GM19025 (cell line): ENCODE measurements at regions not wholly inside any gene's neighbourhood (a gene's known extent, or its start where the extent isn't known, plus 50 kb on each side); places are given as distances from the start of the nearest gene placed in this dataset.

ENCODE experiments used
- ATAC-seq: cut with Tn5 transposase; IDR thresholded peaks from one replicate; pipeline ENCODE4 v1.9.1; 2021; ENCODE audit warnings: mild to moderate bottlenecking, low read depth, moderate library complexity; ENCODE audit not compliant: unreplicated experiment

- ATAC-seq, result no peak
Measured at GRCh38 chr1:232225336-232226131, 404.4 kb downstream of the SIPA1L2 start.

GRCh38 chr1:232223887-232224286 lies 406.0 kb downstream of the SIPA1L2 start:
- no peak for ATAC-seq

GRCh38 chr1:232223183-232223708 lies 406.7 kb downstream of the SIPA1L2 start:
- ATAC-seq, result no peak

GRCh38 chr1:232222614-232223013 lies 407.3 kb downstream of the SIPA1L2 start:
- ATAC-seq, result no peak

GRCh38 chr1:232221802-232222499 lies 408.0 kb downstream of the SIPA1L2 start:
- no peak for ATAC-seq

- ATAC-seq, result no peak
Measured at GRCh38 chr1:232218955-232219865, 410.7 kb downstream of the SIPA1L2 start.

GRCh38 chr1:232213928-232214327 lies 416.0 kb downstream of the SIPA1L2 start:
- no peak for ATAC-seq

GRCh38 chr1:232212253-232212652 lies 417.7 kb downstream of the SIPA1L2 start:
- no peak for ATAC-seq

- no peak for ATAC-seq
Measured at GRCh38 chr1:232211149-232211548, 418.8 kb downstream of the SIPA1L2 start.

- ATAC-seq, result no peak
Measured at GRCh38 chr1:232209357-232209756, 420.6 kb downstream of the SIPA1L2 start.

- ATAC-seq, result no peak
Measured at GRCh38 chr1:232207073-232207866, 422.7 kb downstream of the SIPA1L2 start.

GRCh38 chr1:232204269-232204668 lies 425.7 kb downstream of the SIPA1L2 start:
- ATAC-seq, result no peak

- no peak for ATAC-seq
Measured at GRCh38 chr1:232201024-232201423, 428.9 kb downstream of the SIPA1L2 start.

GRCh38 chr1:232196042-232196441 lies 433.9 kb downstream of the SIPA1L2 start:
- ATAC-seq, result no peak

- ATAC-seq, result no peak
Measured at GRCh38 chr1:232194424-232194823, 435.5 kb downstream of the SIPA1L2 start.

GRCh38 chr1:232193451-232193783 lies 436.5 kb downstream of the SIPA1L2 start:
- ATAC-seq, result no peak

- no peak for ATAC-seq
Measured at GRCh38 chr1:232192781-232193450, 437.0 kb downstream of the SIPA1L2 start.

GRCh38 chr1:232191560-232191959 lies 438.4 kb downstream of the SIPA1L2 start:
- ATAC-seq, result no peak

GRCh38 chr1:232188318-232188717 lies 441.6 kb downstream of the SIPA1L2 start:
- no peak for ATAC-seq
